CD4-positive, alpha-beta T cell treated with Interleukin-4 for 4 hours (primary cell): ENCODE measurements at regions not wholly inside any gene's neighbourhood (a gene's known extent, or its start where the extent isn't known, plus 50 kb on each side); places are given as distances from the start of the nearest gene placed in this dataset.

Experiments used
- DNase-seq: peaks from one replicate; pipeline ENCODE4 v3.0.0-alpha.2; 2020

GRCh38 chr11:13874597-13874996, 87.9 kb upstream of the SPON1 start:
- no peak for DNase-seq

GRCh38 chr11:13875643-13876042, 86.9 kb upstream of the SPON1 start:
- DNase-seq: no peak

DNA sequence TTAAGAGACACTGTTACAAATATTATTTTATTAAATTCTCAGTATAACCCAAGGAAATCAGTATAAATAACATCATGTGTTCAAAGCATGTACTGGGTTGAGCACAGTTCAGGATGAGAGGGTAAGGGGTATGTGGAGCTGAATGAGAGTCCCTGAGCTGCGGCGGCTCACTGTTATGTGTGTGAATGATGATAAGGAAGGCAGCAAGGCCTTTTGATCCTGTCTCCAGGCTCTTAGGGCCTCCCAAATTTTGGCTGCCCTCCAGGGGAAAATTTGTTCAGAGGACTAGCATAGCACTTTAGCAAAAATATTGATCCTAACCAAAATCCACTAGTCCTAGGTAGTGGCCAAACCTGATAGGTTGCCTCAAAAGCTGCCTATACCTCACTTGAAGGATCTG, 86.1 kb upstream of the SPON1 start:
- no peak for DNase-seq

GRCh38 chr11:13878077-13878476, 84.4 kb upstream of the SPON1 start:
- DNase-seq: no peak

DNA sequence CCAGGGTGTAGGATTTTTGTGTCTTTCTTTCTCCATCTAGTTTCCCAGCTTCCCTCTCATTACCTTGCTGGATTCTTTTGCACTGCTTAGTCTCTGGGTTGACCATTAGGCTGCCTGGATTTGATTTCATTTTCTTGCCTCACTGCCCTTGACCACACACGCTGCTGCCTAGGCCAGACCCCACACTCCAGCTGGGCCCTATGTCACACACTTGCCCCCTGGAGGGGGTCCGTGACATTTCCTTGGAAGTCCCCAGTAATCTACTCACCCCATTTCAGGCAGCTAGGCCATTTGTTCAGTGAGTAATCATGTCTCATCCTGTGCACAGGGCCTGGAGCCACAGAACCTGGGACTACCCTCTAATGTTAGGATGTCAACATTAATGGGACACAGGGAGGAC, 81.9 kb upstream of the SPON1 start:
- no peak for DNase-seq

DNA sequence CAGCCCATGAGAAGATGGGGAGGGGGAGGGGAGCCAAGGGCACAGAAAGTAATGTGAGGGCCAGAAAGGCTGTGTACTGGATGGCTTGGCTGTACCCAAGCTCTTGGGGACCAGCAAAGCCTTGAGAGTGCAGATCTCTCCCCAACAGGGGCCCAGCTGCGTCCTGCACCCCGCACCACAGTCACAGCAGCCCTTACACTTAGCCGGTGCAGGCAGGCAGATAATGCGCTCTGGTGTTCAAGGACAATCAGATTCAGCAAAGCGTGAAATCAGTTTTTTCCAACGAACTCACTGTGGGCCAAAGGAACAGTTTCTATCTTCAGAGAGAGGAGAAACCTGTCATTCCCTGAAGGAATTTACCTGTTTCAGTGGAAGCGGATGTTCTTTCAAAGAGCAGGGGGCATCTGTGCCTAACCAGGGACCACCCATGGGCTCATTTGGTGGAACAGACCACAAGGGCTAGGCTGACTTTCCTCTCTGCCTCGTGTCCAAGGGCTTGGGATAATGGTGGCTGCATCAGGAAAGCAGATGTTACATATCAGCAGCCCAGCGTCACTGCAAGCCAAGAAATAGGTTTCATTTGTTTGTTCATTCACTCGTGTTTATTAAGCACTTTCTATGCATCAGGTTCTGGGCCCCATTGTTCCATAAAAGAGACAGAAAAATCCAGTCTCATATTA, 81.2 kb upstream of the SPON1 start:
- no peak for DNase-seq

GRCh38 chr11:13883042-13883441, 79.5 kb upstream of the SPON1 start:
- no peak for DNase-seq

GRCh38 chr11:13883589-13883988, 78.9 kb upstream of the SPON1 start:
- DNase-seq: no peak

DNA sequence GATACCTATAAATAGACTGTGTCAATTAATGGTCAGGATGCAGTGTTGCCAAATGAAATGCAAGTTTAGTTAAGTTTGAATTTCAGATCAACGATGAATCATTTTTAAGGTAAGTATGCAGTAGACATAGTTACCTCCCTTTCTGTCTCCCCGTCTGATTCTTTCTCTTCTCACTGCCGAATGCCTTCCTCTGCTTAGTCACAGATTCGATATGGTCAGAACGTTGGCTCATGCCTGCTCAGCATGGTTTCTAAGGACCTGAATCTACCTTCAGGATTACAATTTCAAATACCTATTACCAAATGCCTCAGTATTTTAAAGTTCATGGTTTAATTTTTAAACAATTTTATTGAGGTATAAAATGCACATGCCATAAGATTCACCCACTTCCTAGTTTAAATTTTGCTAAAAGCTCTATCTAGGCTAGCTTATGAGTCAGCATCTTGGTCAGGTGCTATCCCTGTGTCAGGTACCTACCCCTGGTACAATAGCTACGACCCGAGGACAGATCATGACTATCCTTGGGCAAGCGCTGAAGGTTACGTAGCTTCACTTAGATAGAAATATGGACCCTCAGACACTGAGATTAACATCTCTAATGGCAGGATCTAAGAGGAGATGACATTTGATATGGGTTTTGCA, 78.2 kb upstream of the SPON1 start:
- no peak for DNase-seq

- DNase-seq: no peak
These were observed 77.4 kb upstream of the SPON1 start for GRCh38 chr11:13885083-13885482.

DNA sequence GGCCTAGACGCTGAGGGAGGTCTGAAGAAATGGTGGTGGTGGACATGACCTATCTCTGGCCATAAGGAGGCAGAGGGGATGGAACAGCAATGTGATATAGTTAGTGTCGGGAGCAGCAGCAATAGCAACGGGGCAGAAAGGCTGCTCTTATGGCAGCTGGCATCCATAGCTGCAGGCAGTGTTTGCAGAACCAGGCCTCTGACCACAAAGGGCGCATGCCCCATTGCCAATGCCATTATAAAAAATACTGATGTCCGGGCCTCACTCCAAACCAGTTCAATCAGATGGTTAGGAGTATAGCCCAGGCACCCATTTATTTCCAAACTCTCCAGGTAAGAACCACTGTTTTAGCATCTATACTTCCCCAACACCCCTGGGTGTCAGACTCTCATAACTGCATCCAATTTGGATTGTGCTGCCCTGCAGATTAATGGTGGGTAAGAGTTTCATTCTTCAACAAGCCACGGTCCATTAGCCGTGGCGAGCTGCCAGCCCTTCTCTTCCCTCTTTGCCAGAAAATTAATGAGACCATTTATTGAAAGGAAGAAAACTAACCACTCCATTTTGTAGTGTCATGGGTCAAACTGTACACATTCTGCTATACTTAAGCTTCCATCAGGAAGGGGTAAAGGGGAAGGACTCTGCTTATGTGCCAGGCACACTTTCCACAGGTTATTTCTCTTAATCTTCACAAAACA, 72.8 kb upstream of the SPON1 start:
- no peak for DNase-seq

GRCh38 chr11:13891911-13892310, 70.6 kb upstream of the SPON1 start:
- DNase-seq: no peak

GRCh38 chr11:13896175-13896980, 66.1 kb upstream of the SPON1 start:
- no peak for DNase-seq

DNA sequence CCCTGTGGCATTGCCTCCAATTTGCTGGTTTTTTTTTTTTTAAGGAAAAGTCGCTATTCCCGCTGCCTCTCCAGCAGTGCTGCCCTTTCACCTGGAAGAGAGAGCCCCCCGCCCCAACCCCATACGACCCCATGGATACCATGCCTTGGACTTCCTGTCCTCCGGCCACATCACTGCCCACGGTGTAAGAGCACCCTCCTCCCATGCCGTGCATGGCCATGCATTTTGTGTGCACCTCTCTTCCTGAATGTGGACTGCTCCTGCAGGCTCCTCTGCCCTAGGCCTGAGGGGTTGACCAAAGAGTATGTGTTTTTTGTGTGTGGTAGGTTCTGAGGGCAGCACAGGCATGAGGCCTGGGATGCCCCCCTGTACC, 65.6 kb upstream of the SPON1 start:
- DNase-seq: no peak

- DNase-seq: no peak
These were observed 64.8 kb upstream of the SPON1 start for GRCh38 chr11:13897646-13898276.

- DNase-seq: no peak
These were observed 62.9 kb upstream of the SPON1 start for GRCh38 chr11:13899603-13900002.

- no peak for DNase-seq
These were observed 60.0 kb upstream of the SPON1 start for GRCh38 chr11:13902523-13902922.

DNA sequence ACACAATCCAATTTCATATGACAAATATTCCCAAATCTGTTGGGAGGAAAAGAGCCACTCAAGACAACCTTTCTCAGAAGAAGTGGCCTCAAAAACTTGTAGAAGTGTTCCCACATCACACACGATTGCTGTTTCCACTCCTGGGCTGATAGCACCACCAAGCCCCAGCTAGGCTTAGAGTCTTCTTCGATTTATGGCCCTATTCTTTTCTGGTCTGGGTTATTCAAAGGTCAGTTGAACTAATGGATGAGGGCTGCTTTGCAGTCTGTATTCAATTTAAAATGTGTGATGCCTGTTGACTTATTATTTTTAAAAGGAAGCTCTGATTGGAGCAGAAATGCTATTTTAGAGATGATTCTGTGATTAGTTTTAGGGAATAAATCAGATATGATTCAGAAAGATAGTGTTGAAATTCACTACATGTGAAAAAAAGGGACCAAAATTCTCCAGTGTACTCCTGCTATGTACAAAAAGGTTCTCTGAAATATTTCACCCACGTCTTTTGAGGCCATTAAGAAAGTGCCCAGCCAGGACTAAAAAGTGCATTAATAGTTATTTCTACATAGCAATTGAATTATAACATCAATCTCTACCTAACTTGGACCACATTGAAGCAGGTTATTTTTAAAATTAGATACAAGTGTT, 57.3 kb upstream of the SPON1 start:
- no peak for DNase-seq

GRCh38 chr11:13907678-13908077, 54.8 kb upstream of the SPON1 start:
- DNase-seq: no peak

GRCh38 chr11:13908535-13908934, 54.0 kb upstream of the SPON1 start:
- no peak for DNase-seq
